ENCODE measurements at regions not wholly inside any gene's neighbourhood (a gene's known extent, or its start where the extent isn't known, plus 50 kb on each side); places are given as distances from the start of the nearest gene placed in this dataset.

- CTCF ChIA-PET: no interaction called here
Observed at GRCh38 chr13:111855191-111855590, 211.8 kb upstream of the SOX1 start.

GRCh38 chr13:111855786-111856185, 211.2 kb upstream of the SOX1 start:
- CTCF ChIA-PET: no interaction called here

More at GRCh38 chr13:111855191-111855590, 211.8 kb upstream of the SOX1 start:
- Histone ChIP-seq H3K27ac (ENCODE audit: low read depth, low read length) (no peak overlapping the region), H3K4me3 (ENCODE audit: low read depth, low read length) (no peak overlapping the region), H3K9me3 (ENCODE audit: control insufficient read depth, insufficient read depth, low read length) (peaks cover 84% of the 10 kb centered on the region), H3K27me3 (ENCODE audit: control insufficient read depth, insufficient read depth, low read length) (no peaks in the 10 kb centered on the region)
- POLR2A ChIA-PET: no interaction called here
- TF ChIP-seq CTCF (IDR thresholded peaks at IDR 0.05; ENCODE audit: low read depth, low read length): no peak
- no peak for DNase-seq (ENCODE audit: low read depth, low spot score)

DNA sequence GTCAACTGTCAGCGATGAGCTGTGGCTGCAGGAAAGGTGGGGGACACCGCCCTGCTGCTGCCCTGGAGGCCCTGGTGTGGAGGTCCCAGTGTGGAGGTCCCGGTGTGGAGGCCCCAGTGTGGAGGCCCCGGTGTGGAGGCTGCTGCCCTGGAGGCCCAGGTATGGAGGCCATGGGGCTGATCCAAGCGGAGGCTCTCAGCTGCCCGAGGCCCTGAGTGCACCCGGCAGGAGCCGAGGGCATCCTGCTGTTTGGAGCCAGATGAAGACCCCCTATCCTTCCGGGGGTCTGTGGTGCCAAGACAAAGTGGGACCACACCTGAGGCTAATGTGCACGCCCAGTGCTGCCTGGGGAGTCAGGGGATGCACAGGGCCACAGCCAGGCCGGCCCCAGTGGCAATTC, 210.4 kb upstream of the SOX1 start:
- H3K27ac ChIP-seq (ENCODE audit: low read depth, low read length): no peak overlapping the region
- H3K27me3 ChIP-seq (ENCODE audit: control insufficient read depth, insufficient read depth, low read length): no peaks in the 10 kb centered on the region
- H3K4me3 ChIP-seq (ENCODE audit: low read depth, low read length): no peak overlapping the region
- CTCF ChIA-PET: no interaction called here
- POLR2A ChIA-PET: no interaction called here
- no peak for TF ChIP-seq CTCF (IDR thresholded peaks at IDR 0.05; ENCODE audit: low read depth, low read length)
- no peak for DNase-seq (ENCODE audit: low read depth, low spot score)
- peaks cover 82% of the 10 kb centered on the region for H3K9me3 ChIP-seq (ENCODE audit: control insufficient read depth, insufficient read depth, low read length)

More at GRCh38 chr13:111855786-111856185, 211.2 kb upstream of the SOX1 start:
- no peak for TF ChIP-seq CTCF (IDR thresholded peaks at IDR 0.05; ENCODE audit: low read depth, low read length)
- POLR2A ChIA-PET: no interaction called here
- no peak overlapping the region for H3K4me3 ChIP-seq (ENCODE audit: low read depth, low read length)
- DNase-seq (ENCODE audit: low read depth, low spot score): no peak
- no peak overlapping the region for H3K27ac ChIP-seq (ENCODE audit: low read depth, low read length)
- peaks cover 78% of the 10 kb centered on the region for H3K9me3 ChIP-seq (ENCODE audit: control insufficient read depth, insufficient read depth, low read length)
- no peaks in the 10 kb centered on the region for H3K27me3 ChIP-seq (ENCODE audit: control insufficient read depth, insufficient read depth, low read length)

GRCh38 chr13:111857336-111857735, 209.6 kb upstream of the SOX1 start:
- DNase-seq (ENCODE audit: low read depth, low spot score): no peak
- TF ChIP-seq CTCF (IDR thresholded peaks at IDR 0.05; ENCODE audit: low read depth, low read length): no peak
- no peak overlapping the region for H3K4me3 ChIP-seq (ENCODE audit: low read depth, low read length)
- no peak overlapping the region for H3K27ac ChIP-seq (ENCODE audit: low read depth, low read length)
- H3K27me3 ChIP-seq (ENCODE audit: control insufficient read depth, insufficient read depth, low read length): no peaks in the 10 kb centered on the region
- CTCF ChIA-PET: no interaction called here
- POLR2A ChIA-PET: no interaction called here
- peaks cover 82% of the 10 kb centered on the region for H3K9me3 ChIP-seq (ENCODE audit: control insufficient read depth, insufficient read depth, low read length)

DNA sequence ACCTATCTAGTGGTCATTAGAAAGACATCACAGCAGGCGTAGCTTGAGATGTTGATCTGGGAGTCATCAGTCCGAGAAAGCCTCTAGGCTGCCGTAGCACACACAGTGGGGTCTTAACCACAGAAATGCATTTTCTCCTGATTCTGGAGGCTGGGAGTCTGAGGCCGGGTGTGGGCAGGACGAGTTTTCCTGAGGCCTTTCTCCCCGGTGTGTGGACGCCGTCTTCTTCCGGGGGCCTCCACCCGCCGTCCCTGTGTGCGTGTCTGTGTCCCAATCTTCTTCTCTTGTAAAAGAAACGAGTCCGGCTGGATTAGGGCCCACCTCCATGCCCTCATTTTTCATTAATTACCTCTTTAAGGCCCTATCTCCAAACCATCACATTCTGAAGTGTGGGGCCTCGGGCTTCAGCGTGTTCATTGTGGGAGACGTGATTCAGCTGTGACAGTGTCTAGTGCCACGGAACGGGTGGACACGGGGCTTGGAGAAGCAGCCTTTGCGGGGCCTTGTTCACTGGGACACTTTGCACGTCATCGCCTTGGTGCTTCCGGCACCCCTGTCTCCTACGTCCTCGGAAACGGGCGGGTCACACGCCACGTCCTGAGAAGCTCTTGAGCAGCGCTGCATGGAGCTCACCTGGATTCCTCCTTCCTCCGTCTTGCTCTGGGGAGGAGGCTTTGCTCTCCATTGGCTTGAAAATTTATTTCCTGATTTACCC, 208.9 kb upstream of the SOX1 start:
- H3K27me3 ChIP-seq (ENCODE audit: control insufficient read depth, insufficient read depth, low read length): no peaks in the 10 kb centered on the region
- H3K9me3 ChIP-seq (ENCODE audit: control insufficient read depth, insufficient read depth, low read length): peaks cover 82% of the 10 kb centered on the region
- H3K27ac ChIP-seq (ENCODE audit: low read depth, low read length): no peak overlapping the region
- ChIA-PET POLR2A (no interaction called here), CTCF (no interaction called here)
- no peak for DNase-seq (ENCODE audit: low read depth, low spot score)
- H3K4me3 ChIP-seq (ENCODE audit: low read depth, low read length): no peak overlapping the region
- TF ChIP-seq CTCF (IDR thresholded peaks at IDR 0.05; ENCODE audit: low read depth, low read length): no peak
